ENCODE measurements at regions not wholly inside any gene's neighbourhood (a gene's known extent, or its start where the extent isn't known, plus 50 kb on each side); places are given as distances from the start of the nearest gene placed in this dataset.

GRCh38 chr13:26456650-26457049 is 100.8 kb upstream of the WASF3 start:
- no peak overlapping the region for H3K4me2 ChIP-seq (ENCODE audit: low read depth, low read length)
- WGBS, 2 experiments (ENCODE audit: extremely low coverage in 2 of 2, insufficient read length in 1 of 2): no CpG with 5 or more reads among the region's 2 CpGs
- intact Hi-C loops (cut with micrococcal nuclease): no loop called here
- H4K91ac ChIP-seq (ENCODE audit: insufficient read depth, low read depth, low read length): no peak overlapping the region
- H4K5ac ChIP-seq (ENCODE audit: low read depth, low read length): no peak overlapping the region
- H3K79me1 ChIP-seq (ENCODE audit: low read depth in 1 of 2, low read length in 2 of 2): no peaks in the 10 kb centered on the region
- no peaks in the 10 kb centered on the region for H3K9me1 ChIP-seq (ENCODE audit: insufficient read depth, low read length)
- ATAC-seq (ENCODE audit: low read depth) (no peak), DNase-seq (no peak)
- H3K9ac ChIP-seq (ENCODE audit: low read depth, low read length): no peak overlapping the region
- no peaks in the 10 kb centered on the region for H4K20me1 ChIP-seq (ENCODE audit: insufficient read depth, low read length)
- no peak overlapping the region for H2BK20ac ChIP-seq (ENCODE audit: low read depth, low read length)
- no peak overlapping the region for H3K4me3 ChIP-seq (ENCODE audit: insufficient read depth, low read depth, low read length)
- CTCF ChIA-PET: no interaction called here
- POLR2A ChIA-PET (ENCODE audit: unreplicated experiment): no interaction called here
- TF ChIP-seq BHLHE40 (IDR thresholded peaks at IDR 0.05; ENCODE audit: low read depth, low read length): no peak
- no peak for TF ChIP-seq MXI1 (IDR thresholded peaks at IDR 0.05; ENCODE audit: borderline replicate concordance, low read depth, low read length)
- no peak for TF ChIP-seq USF2 (IDR thresholded peaks at IDR 0.05; ENCODE audit: low read depth, low read length)
- TF ChIP-seq RAD21 (IDR thresholded peaks at IDR 0.05; ENCODE audit: low read length): no peak
- no peak for TF ChIP-seq RFX5 (IDR thresholded peaks at IDR 0.05; ENCODE audit: low read depth, low read length)
- no peak for TF ChIP-seq CEBPB (IDR thresholded peaks at IDR 0.05; ENCODE audit: low read depth, low read length)
- no peak overlapping the region for H4K8ac ChIP-seq (ENCODE audit: low read depth in 2 of 2, low read length in 2 of 2)
- no peak overlapping the region for H3K4ac ChIP-seq (ENCODE audit: low read depth, low read length)
- H2BK120ac ChIP-seq (ENCODE audit: low read depth, low read length): no peak overlapping the region
- H3K9me3 ChIP-seq (ENCODE audit: control insufficient read depth, insufficient read depth, low read length): no peaks in the 10 kb centered on the region
- no peak overlapping the region for H3K23ac ChIP-seq (ENCODE audit: low read depth, low read length)
- dilution Hi-C loops (cut with HindIII; ENCODE audit: low sequenced_read_pairs, unreplicated experiment): no loop called here
- H3K14ac ChIP-seq (replicated peaks; ENCODE audit: low read depth, low read length): no peak overlapping the region
- no peak overlapping the region for H2BK15ac ChIP-seq (ENCODE audit: low read depth, low read length)
- no peak overlapping the region for H2BK5ac ChIP-seq (ENCODE audit: low read depth, low read length, poor library complexity, severe bottlenecking)
- no peaks in the 10 kb centered on the region; the same call in 1 of the 2 replicates for H3K27me3 ChIP-seq (ENCODE audit: control insufficient read depth, insufficient read depth, low read length)
- no peak overlapping the region for H3K18ac ChIP-seq (ENCODE audit: low read depth, low read length)
- H2AFZ ChIP-seq (replicated peaks; ENCODE audit: low read length, poor library complexity): no peak overlapping the region
- no peak overlapping the region for H3K27ac ChIP-seq (ENCODE audit: insufficient read depth, low read length)
- no peak overlapping the region for H2AK9ac ChIP-seq (replicated peaks; ENCODE audit: low read depth, low read length, poor library complexity)
- no peak overlapping the region for H2AK5ac ChIP-seq (ENCODE audit: low read depth, low read length)
- H3K36me3 ChIP-seq (ENCODE audit: control insufficient read depth, insufficient read depth, low read length): no peaks in the 10 kb centered on the region
- BruUV-seq (replicated peaks): no TSS peak
- in situ Hi-C loops (cut with MboI; ENCODE audit: low sequenced_read_pairs): no loop called here
- peaks cover 5% of the 10 kb centered on the region; the same call in 1 of the 2 replicates for H3K4me1 ChIP-seq (ENCODE audit: control insufficient read depth, insufficient read depth, low read length)
- no peak overlapping the region for H3K56ac ChIP-seq (ENCODE audit: extremely low read depth, insufficient read depth, low read length)

Measured in IMR-90 (cell line).